OCI-LY7 (cell line): ENCODE measurements at regions not wholly inside any gene's neighbourhood (a gene's known extent, or its start where the extent isn't known, plus 50 kb on each side); places are given as distances from the start of the nearest gene placed in this dataset.

Experiments
- EZH2phosphoT487 ChIP-seq: fragments of 200-600 bp; sonication (generic); IDR thresholded peaks from 2 replicates; pipeline ENCODE4 v1.6.1; 2018; ENCODE audit warnings: low read depth, borderline replicate concordance, mild to moderate bottlenecking, mixed run types, antibody characterized with exemption, low read length, moderate library complexity, mixed read lengths
- TF ChIP-seq, protein P1 (sequence below): fragments of 200-600 bp; sonication (generic); conservative IDR thresholded peaks from 2 replicates; pipeline ENCODE4 v1.5.1; 2014; ENCODE audit warnings: mild to moderate bottlenecking, antibody characterized with exemption, low read length, moderate library complexity, mixed read lengths

DNA sequence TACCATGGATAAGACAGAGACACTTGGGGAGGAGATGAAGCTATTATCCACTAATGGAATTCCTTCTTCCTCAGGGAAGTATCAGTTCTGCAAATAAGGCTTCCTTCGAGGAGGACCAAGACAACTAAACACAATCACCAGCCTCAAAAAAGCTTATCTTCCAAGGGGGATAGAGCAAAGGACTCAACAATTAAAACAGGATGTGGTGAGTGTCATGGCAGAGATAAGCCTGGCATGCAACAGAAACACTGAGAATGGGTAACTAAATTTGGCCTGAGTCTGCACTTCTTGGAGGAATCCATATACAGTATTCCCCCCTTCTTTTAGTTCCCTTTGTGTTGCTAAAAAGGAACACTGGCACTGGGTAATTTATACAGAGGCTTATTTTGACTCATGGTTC lies 1285.2 kb downstream of the GATA3 start:
- TF ChIP-seq, protein P1, sequence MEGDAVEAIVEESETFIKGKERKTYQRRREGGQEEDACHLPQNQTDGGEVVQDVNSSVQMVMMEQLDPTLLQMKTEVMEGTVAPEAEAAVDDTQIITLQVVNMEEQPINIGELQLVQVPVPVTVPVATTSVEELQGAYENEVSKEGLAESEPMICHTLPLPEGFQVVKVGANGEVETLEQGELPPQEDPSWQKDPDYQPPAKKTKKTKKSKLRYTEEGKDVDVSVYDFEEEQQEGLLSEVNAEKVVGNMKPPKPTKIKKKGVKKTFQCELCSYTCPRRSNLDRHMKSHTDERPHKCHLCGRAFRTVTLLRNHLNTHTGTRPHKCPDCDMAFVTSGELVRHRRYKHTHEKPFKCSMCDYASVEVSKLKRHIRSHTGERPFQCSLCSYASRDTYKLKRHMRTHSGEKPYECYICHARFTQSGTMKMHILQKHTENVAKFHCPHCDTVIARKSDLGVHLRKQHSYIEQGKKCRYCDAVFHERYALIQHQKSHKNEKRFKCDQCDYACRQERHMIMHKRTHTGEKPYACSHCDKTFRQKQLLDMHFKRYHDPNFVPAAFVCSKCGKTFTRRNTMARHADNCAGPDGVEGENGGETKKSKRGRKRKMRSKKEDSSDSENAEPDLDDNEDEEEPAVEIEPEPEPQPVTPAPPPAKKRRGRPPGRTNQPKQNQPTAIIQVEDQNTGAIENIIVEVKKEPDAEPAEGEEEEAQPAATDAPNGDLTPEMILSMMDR, result no peak
- TF ChIP-seq EZH2phosphoT487, result no peak
